GM21390 (cell line): ENCODE measurements at regions not wholly inside any gene's neighbourhood (a gene's known extent, or its start where the extent isn't known, plus 50 kb on each side); places are given as distances from the start of the nearest gene placed in this dataset.
"Not testable (repeated sequence)": the region's sequence is repeated elsewhere in the genome, so short reads cannot be mapped to it uniquely, and the experiment has no call there.

Experiments used
- ATAC-seq: cut with Tn5 transposase; IDR thresholded peaks from one replicate; pipeline ENCODE4 v1.9.1; 2021; ENCODE audit not compliant: unreplicated experiment

GRCh38 chr5:74464512-74465209 is 175.9 kb downstream of the ENC1 start:
- no peak for ATAC-seq

GRCh38 chr5:74462356-74462755 is 178.2 kb downstream of the ENC1 start:
- ATAC-seq, result no peak

DNA sequence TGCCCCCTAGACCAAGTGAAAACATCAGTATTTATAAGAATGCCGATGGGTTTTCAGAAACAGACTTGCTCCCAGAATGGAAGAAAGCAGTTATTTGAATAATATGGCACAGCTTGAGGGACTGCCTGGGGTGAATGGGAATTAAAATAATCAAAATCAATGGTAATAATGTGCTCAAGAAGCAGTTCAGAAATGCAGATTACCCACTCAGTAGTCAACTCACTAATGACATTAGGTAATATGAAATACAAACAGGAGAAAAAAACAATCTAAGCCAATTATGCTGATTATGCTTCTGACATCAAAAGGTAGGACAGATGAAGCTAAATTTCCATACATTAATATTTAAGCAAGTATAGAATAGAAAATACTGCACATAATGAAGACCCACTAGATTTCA is 179.3 kb downstream of the ENC1 start:
- no peak for ATAC-seq

GRCh38 chr5:74460694-74461093 is 179.8 kb downstream of the ENC1 start:
- no peak for ATAC-seq

DNA sequence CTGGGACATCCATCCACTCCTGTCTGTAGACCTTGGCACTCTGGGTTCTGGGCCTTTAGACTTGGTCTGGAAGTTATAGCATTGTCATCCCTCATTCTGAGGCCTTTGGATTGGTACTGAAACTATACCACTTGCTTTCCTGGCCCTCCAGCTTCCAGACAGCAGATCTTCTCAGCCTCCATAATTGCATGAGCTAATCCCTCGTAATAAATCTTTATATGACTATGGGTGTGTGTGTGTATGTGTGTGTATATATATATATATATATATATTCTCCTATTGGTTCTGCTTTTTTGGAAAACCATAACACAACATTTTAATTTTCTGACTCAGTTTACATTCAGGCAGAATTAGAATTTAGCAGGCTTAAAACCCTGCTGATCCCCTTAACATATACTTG is 180.5 kb downstream of the ENC1 start:
- ATAC-seq, result no peak

DNA sequence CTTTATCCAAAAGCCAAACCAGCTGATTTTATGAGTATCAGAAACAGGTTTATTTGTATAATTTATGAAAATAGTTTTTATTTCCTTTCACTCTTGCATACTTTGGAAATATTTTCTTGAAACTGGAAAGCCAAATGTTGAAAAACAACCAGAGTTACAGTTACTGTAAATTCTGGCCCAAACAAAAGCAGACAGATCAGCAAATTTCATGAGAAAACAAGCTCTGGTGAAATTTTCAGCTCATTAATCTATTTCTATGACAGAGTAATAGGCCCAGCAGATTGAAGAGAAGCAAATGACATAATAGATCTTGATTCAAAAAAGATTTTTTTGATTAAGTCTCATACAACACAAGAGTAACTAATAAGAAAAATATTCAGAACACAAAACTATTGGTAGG is 182.7 kb downstream of the ENC1 start:
- ATAC-seq, result no peak

DNA sequence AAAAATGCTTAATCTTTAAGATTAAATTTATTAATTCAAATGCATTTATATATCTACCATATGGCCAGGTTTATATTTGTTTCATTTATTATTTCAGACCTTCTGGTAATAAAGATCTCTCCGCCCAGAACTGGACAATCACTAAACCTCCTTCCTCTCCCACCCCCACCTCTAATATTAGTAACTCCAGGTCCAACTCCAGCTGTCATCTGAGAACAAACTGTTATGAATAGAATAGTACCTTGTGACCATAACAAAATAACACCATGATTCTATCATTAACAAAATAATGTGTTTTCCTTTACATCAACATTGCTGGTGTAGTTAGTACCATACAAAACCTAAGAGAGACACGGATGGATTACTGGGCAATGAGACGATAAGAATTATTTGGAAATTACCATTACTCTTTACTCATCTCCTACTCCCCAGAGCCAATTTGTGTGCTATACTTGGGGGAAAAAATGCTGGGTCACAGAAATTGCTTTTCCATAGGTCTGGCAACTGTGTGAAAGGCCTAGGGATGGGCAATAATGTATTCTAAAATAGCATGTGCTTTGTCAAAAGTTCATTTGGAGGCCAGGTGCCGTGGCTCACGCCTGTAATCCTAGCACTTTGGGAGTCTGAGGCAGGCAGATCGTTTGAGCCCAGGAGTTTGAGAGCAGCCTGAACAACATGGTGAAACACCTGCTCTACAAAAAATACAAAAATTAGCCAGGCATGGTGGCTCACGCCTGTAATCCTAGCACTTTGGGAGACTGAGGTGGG is 186.1 kb downstream of the ENC1 start:
- no peak for ATAC-seq

- ATAC-seq, result no peak
Observed at GRCh38 chr5:74452856-74453255, 187.7 kb downstream of the ENC1 start.

- ATAC-seq, result no peak
Observed at GRCh38 chr5:74450095-74450494, 190.4 kb downstream of the ENC1 start.

DNA sequence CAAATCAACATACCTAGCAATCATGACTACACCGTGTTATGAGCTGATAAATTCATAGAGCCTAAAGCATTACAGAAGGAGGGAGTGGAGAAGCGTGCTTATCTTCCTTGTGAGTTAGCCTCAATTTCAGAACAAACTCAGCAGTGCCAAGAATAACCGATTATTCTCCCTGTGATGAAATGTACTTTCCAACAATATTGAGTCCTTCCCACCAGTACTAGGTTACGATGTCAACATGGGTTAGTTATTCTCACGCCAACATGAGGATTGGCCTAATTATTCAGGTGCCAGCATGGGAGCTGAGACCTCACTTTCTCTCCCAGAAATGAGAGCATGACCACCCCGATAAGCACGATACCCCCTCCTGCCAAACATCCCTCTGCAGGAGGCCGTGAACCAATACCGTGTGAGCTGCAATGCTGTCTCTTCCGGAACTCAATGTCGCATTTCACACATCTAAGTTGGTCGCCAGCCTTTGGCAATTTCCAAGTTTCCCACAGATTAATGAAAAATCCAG is 193.7 kb downstream of the ENC1 start:
- ATAC-seq, result no peak

GRCh38 chr5:74442466-74442865 is 198.1 kb downstream of the ENC1 start:
- no peak for ATAC-seq

GRCh38 chr5:74441616-74442015 is 198.9 kb downstream of the ENC1 start:
- ATAC-seq, result no peak

DNA sequence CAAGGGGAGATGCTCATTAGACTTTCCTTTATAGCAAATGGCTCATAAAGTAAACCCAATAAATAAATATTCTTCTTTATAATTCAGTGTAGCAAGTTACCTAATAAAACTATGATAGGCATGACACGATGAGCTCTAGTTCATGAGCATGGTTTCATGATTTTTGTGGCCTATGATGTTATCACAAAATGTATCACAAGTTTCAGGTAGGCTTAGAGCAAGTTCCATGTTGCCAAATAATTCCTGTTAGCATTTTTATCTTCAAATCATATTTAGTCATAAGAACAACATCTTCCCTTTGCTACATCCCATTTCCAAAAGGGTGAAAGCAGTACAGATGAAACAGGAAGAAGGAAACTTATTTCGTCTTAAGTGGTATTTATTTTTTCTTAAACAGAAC is 200.2 kb downstream of the ENC1 start:
- no peak for ATAC-seq

- not testable (repeated sequence) for ATAC-seq
Observed at GRCh38 chr5:74437870-74438269, 202.7 kb downstream of the ENC1 start.

- ATAC-seq, result no peak
Observed at GRCh38 chr5:74433896-74434829, 206.4 kb downstream of the ENC1 start.

DNA sequence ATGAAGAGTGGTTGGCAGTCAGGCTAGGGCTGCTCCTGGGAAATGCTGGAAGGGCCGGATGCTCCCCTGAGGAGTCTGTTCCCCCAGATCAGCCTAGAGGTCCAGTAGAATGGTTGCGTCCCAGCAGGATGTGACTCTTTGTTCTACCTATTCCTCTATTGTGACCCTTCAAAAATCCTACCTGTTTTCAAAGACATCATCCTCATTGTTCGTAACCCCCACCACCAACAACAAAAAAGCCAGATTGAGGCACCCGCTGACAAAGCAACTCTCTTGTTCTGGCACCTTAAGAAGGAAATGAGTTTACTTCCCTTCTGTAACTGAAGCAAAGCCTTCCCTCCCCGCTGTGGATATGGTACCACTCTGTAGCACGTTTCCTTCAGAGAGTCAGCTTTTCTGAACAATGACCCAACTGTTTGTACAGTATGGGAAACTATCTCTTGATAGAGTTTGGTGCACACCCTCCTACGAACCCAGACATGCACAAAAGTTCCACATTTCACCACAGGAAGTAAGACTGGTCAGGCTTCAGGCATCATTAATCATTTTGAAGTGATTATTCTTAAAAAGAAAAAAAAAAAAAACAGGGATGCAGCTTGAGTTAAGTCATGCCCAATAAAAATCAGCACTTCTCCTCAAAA is 207.2 kb downstream of the ENC1 start:
- no peak for ATAC-seq

DNA sequence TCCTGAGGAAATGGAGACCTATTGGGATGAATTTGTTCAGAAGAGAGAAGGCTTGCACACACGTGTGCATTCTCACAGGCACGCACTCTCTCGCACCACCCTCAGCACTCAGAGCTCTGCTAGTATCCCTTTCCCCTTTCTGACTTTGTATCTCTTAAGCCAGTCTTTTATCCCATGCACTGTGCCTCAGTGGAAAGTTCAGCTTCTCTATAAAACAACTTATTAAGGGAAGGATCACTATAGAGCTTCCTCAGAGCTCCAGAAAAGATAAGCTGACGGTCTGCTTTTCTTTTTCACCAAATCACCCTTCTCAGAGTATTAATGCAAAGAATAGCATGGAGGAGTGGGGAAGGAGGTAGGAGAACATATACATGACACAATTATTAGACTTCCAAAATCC is 207.8 kb downstream of the ENC1 start:
- no peak for ATAC-seq

DNA sequence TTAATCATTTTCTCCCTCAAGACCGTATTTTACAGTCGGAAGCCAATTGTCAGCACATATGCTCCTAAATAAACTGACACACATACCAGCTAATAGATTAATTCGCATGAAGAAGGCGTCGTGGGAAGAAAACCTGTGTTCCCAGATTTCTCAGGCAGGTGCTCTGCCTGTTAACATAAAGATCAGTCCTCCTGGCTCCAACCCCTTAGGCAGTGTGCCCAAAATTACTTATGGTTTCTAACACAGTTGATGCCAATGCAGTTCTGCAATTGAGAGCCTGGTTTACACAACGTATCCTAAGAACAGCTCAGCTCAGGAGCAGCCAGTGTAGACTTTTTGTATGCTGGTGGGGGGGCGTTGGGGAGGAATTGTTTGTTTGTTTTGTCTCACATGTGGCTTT is 208.3 kb downstream of the ENC1 start:
- no peak for ATAC-seq

DNA sequence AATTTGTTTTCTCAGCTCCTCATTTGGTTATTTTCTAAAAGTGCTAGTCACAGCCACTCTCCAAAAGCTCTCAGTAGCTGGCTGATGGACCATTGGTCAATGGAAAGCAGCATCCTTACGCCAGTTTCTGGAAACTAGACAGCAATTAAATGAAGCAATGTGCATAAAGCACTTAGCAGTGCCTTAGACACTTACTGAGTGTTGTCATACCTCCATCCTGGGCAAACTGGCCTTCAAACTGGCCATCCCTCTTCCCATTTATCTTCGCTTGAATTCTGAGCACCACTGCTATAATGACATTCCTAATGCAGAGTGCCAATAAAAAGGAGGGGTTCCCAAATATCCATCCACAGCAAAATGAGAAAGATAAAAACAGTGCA is 209.2 kb downstream of the ENC1 start:
- ATAC-seq, result no peak

GRCh38 chr5:74430631-74431289 is 209.8 kb downstream of the ENC1 start:
- no peak for ATAC-seq
